Stomach (tissue), 8 donors: ENCODE measurements at regions not wholly inside any gene's neighbourhood (a gene's known extent, or its start where the extent isn't known, plus 50 kb on each side); places are given as distances from the start of the nearest gene placed in this dataset.
"Not testable (repeated sequence)": the region's sequence is repeated elsewhere in the genome, so short reads cannot be mapped to it uniquely, and the experiment has no call there.

ENCODE experiments used
- DNase-seq, 2 donors: peaks; one replicate each; pipeline versions ENCODE4 v3.0.0 to v3.0.0-alpha.2; 2013 to 2019
- H3K27ac ChIP-seq, 5 donors: fragments of 200-600 bp in 4 of 5; sonication (generic) in 4 of 5; one replicate each; pipeline ENCODE4 v1.5.1; 2013 to 2019; ENCODE audit warnings: mild to moderate bottlenecking in 1 of 5, moderate library complexity in 1 of 5
- H3K27me3 ChIP-seq, 3 donors: fragments of 200-600 bp; sonication (generic); one replicate each; pipeline ENCODE4 v1.5.1; 2017 to 2019; ENCODE audit warnings: mixed run types in 1 of 3
- H3K36me3 ChIP-seq, 4 donors: fragments of 200-600 bp; sonication (generic); 1 replicate in 3 of 4; 2 replicates in 1 of 4; pipeline ENCODE4 v1.5.1; 2016 to 2019
- H3K4me1 ChIP-seq, 4 donors: fragments of 200-600 bp; sonication (generic); one replicate each; pipeline ENCODE4 v1.5.1; 2016 to 2019
- H3K4me3 ChIP-seq, 4 donors: fragments of 200-600 bp; sonication (generic) in 3 of 4; one replicate each; pipeline ENCODE4 v1.5.1; 2016 to 2019; ENCODE audit warnings: mild to moderate bottlenecking in 1 of 4
- H3K9me3 ChIP-seq, 4 donors: fragments of 200-600 bp; sonication (generic); one replicate each; pipeline ENCODE4 v1.5.1; 2016 to 2019
- EP300 ChIP-seq: sonication (generic); formaldehyde crosslinking; IDR thresholded peaks from one replicate; pipeline ENCODE4 v1.6.1; 2017; ENCODE audit warnings: antibody characterized with exemption
- POLR2A ChIP-seq, 4 donors: fragments of 450-650 bp; IDR thresholded peaks; one replicate each; pipeline ENCODE4 v1.6.1; 2016; ENCODE audit warnings: antibody characterized with exemption in 4 of 4, control low read depth in 2 of 4, mild to moderate bottlenecking in 1 of 4, moderate library complexity in 1 of 4
- POLR2AphosphoS5 ChIP-seq, 3 donors: sonication (generic); formaldehyde crosslinking; IDR thresholded peaks; one replicate each; pipeline ENCODE4 v1.6.1; 2016; ENCODE audit warnings: antibody characterized with exemption in 3 of 3
- WGBS, 5 donors: extraction: QIAGEN DNeasy Blood & Tissue Kit in 3 of 5; methylation state at CpG; one replicate each; pipeline versions ENCODE4 v1.1.5 to v1.1.7; 2013 to 2018; 5-methylcytosine and 5-hydroxymethylcytosine counted together
- intact Hi-C: fragments of 100-400 bp; cut with DNase I; formaldehyde crosslinking; loops from one replicate; pipeline ENCODE4 v1.15.1; 2023; ENCODE audit warnings: low total_unique reads
- TF ChIP-seq, protein P1 (sequence below), 7 experiments: fragments of 450-650 bp in 4 of 7; fragments of 200-600 bp in 3 of 7; sonication (generic) in 3 of 7; IDR thresholded peaks; one replicate each; pipeline ENCODE4 v1.5.1; 2016 to 2019; ENCODE audit warnings: antibody characterized with exemption in 7 of 7, control low read depth in 2 of 7, mild to moderate bottlenecking in 1 of 7
- donor health status: healthy with polysubstance abuse.
- donor health status: Bipolar disorder and iron deficiency.
- donor health status: healthy.

DNA sequence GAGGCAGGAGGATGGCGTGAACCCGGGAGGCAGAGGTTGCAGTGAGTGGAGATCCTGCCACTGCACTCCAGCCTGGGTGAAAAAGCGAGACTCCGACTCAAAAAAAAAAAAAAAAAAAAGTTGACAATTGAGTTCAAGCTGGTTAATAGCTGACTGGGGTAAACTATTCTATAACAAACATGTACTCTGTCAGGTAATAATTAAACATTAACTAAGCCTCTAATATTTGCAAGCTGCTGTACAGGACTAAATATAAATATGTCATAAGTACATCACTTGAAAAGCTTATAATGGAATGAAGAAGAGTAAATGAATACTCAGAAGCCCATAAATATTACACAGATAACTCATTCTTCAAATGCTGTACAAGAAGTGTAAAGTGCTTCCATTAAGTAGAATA is 190.4 kb upstream of the CRIM1 start:
- Histone ChIP-seq H3K4me3 (no peak overlapping the region), H3K9me3 (no peaks in the 10 kb centered on the region), H3K4me1 (peaks cover 0 to 11% (median 0%) of the 10 kb centered on the region in 4 donors), H3K27ac (no peak overlapping the region), H3K36me3 (no peaks in the 10 kb centered on the region), H3K27me3 (no peaks in the 10 kb centered on the region)
- intact Hi-C loops = no loop called here
- TF ChIP-seq POLR2A (IDR thresholded peaks at IDR 0.05) = no peak
- TF ChIP-seq, protein P1, sequence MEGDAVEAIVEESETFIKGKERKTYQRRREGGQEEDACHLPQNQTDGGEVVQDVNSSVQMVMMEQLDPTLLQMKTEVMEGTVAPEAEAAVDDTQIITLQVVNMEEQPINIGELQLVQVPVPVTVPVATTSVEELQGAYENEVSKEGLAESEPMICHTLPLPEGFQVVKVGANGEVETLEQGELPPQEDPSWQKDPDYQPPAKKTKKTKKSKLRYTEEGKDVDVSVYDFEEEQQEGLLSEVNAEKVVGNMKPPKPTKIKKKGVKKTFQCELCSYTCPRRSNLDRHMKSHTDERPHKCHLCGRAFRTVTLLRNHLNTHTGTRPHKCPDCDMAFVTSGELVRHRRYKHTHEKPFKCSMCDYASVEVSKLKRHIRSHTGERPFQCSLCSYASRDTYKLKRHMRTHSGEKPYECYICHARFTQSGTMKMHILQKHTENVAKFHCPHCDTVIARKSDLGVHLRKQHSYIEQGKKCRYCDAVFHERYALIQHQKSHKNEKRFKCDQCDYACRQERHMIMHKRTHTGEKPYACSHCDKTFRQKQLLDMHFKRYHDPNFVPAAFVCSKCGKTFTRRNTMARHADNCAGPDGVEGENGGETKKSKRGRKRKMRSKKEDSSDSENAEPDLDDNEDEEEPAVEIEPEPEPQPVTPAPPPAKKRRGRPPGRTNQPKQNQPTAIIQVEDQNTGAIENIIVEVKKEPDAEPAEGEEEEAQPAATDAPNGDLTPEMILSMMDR (IDR thresholded peaks at IDR 0.05) = no peak
- TF ChIP-seq POLR2AphosphoS5 (IDR thresholded peaks at IDR 0.05) = no peak
- TF ChIP-seq EP300 = no peak
- 46 to 88% (median 54%) methylated on average over 4 of the region's 4 CpGs for WGBS, 5 donors
- no peak for DNase-seq

DNA sequence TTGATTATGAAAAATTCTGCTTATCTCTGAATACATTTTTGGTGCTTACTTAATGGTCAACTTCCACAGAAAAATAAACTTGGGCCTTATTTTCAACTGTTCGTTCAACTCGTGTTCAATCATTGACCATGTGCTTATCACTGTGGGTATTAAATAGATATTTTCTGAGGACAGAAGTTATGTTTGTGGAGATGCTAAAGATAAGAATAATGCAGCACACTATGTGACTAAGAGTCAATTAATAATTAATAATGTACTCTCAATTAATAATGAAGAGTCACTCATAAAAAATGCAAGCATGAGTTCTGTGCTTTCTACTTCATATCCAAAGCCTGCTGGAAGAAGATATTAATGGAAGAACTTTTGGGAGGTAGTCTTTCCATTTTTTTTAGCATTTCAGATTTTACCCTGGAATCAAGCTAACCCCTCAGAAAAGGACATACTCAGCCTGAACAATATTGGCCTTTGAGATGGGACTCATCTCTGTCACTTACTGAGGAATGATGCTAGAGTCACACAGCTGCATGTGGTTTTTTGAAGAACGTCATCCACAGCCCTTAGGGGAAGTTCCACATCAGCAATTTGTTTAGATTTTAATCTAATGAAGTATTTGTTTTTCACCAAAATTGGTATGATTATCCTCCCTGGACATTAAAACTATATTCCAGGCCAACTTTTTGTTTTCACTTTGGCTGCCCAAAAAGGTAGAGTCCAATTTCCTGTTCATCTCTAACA is 191.9 kb upstream of the CRIM1 start:
- Histone ChIP-seq H3K4me1 (peaks cover 0 to 11% (median 0%) of the 10 kb centered on the region in 4 donors), H3K36me3 (no peaks in the 10 kb centered on the region), H3K9me3 (no peaks in the 10 kb centered on the region), H3K27ac (no peak overlapping the region), H3K4me3 (no peak overlapping the region), H3K27me3 (no peaks in the 10 kb centered on the region)
- no peak for DNase-seq
- 31 to 64% (median 45%) methylated on average over 3 of the region's 3 CpGs for WGBS, 5 donors
- intact Hi-C loops = no loop called here
- TF ChIP-seq POLR2AphosphoS5 (IDR thresholded peaks at IDR 0.05) (no peak), EP300 (no peak), POLR2A (IDR thresholded peaks at IDR 0.05) (no peak)
- TF ChIP-seq, protein P1 (IDR thresholded peaks at IDR 0.05) = no peak

DNA sequence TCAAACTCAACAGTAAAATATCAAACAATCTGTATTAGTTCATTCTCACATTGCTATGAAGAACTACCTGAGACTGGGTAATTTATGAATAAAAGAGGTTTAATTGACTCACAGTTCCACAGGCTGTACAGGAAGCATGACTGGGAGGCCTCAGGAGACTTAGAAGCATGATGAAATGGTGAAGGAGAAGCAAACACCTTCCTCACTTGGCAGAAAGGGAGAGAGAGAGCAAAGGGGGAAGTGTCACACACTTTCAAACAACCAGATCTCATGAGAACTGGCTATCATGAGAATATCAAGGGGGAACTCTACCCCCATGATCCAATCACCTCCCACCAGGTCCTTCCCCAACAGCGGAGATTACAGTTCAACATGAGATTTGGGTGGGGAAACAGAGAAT is 198.5 kb upstream of the CRIM1 start:
- H3K9me3 ChIP-seq, H3K4me3 ChIP-seq, H3K4me1 ChIP-seq, intact Hi-C loops, H3K36me3 ChIP-seq, H3K27ac ChIP-seq, H3K27me3 ChIP-seq, DNase-seq: not testable (repeated sequence)
- WGBS, 5 donors = 94 to 98% (median 96%) methylated on average over 1 of the region's 1 CpG

DNA sequence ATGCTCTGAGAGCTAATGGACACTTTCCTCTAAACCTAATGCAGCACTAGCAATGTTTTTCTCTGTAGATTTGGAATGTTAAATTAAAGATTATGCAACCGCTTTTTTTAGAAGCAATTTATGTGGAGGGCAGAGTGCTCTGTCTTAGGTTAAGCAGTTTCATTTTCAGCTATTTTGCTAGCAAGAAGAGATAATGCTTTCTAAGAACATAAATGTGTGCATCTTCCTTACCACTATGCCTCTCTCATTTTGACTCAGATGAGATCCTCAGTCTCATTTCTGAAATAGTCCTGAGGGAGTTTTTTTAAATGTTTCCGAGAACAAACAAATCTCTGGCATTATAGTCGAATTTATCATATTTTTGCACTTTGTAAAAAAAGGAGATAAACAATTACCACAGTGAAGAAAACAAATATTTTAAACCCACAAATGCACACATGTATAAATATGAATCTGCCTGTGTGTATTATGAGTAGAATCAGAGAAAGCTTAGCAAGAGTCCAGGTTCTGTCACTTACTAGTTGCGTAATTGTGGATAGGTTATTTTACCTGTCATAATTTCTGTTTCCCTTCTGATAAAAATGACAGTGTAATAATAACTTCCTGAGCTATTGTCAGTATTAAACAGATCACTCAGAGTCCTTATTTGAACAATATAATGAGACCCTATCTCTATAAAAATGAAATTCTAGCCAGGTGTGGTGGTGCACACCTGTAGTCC is 207.7 kb upstream of the CRIM1 start:
- 60 to 71% (median 65%) methylated on average over 4 of the region's 4 CpGs for WGBS, 5 donors
- no peaks in the 10 kb centered on the region for H3K27me3 ChIP-seq
- TF ChIP-seq, protein P1 (IDR thresholded peaks at IDR 0.05) = no peak
- TF ChIP-seq POLR2AphosphoS5 (IDR thresholded peaks at IDR 0.05) (no peak), EP300 (no peak), POLR2A (IDR thresholded peaks at IDR 0.05) (no peak)
- H3K4me3 ChIP-seq = no peak overlapping the region
- H3K4me1 ChIP-seq = no peaks in the 10 kb centered on the region
- no peak for DNase-seq
- no peaks in the 10 kb centered on the region for H3K36me3 ChIP-seq
- no peaks in the 10 kb centered on the region for H3K9me3 ChIP-seq
- no peak overlapping the region for H3K27ac ChIP-seq
- intact Hi-C loops = no loop called here

DNA sequence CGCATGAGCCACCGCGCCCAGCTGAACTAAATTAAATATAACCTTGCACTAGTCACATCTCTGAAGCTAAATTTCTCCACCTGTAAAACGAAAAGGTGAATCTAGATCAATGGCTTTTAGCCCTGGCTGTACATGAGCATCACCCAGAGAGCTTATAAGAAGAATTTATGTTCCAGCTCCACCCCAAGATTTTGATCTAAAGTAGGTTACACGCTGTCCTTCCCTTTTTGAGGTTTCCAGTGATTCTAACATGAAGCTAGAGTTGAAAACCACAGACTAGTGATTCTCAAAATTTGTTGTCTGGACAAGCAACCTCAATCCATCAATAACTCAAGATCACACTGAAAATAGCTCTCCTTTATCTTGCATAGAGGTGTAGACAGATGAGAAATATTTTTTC is 208.8 kb upstream of the CRIM1 start:
- no peak for TF ChIP-seq EP300
- TF ChIP-seq, protein P1 (IDR thresholded peaks at IDR 0.05) = no peak
- TF ChIP-seq POLR2AphosphoS5 (IDR thresholded peaks at IDR 0.05) = no peak
- no peak for TF ChIP-seq POLR2A (IDR thresholded peaks at IDR 0.05)
- no peaks in the 10 kb centered on the region for H3K4me1 ChIP-seq
- no peak overlapping the region for H3K27ac ChIP-seq
- WGBS, 5 donors = 75 to 88% (median 84%) methylated on average over 5 of the region's 5 CpGs
- H3K36me3 ChIP-seq = no peaks in the 10 kb centered on the region
- no peaks in the 10 kb centered on the region for H3K27me3 ChIP-seq
- H3K9me3 ChIP-seq = no peaks in the 10 kb centered on the region
- intact Hi-C loops = no loop called here
- H3K4me3 ChIP-seq = no peak overlapping the region
- DNase-seq = no peak
